ENCODE measurements at regions not wholly inside any gene's neighbourhood (a gene's known extent, or its start where the extent isn't known, plus 50 kb on each side); places are given as distances from the start of the nearest gene placed in this dataset.

DNA sequence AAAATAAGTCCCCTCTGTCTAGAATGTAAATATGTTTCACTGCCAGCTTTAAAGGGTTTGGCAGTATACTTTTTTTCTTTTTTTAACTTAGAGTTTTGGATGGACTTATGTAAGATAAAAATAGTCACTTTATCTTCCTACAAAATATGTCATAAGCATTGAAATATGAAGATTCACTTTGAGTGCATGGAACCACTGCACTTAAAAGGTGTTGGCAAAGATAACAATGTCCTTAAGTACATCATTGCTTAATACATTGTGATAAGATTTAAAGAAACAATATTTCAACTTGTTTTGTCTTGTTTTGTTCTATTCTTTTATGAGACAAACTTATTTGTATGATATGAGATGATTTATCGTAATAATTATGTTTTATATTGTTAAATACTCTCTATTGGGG is 66.3 kb upstream of the NAALADL2 start:
- TF ChIP-seq CSDC2 (CRISPR knock-in tag; IDR thresholded peaks at IDR 0.05) (no peak), ISL1 (CRISPR knock-in tag; IDR thresholded peaks at IDR 0.05) (peak; percentile 81)
- ATAC-seq: no peak
